Activated CD4-positive, alpha-beta T cell treated with anti-CD3 and anti-CD28 coated beads for 36 hours (primary cell): ENCODE measurements at regions not wholly inside any gene's neighbourhood (a gene's known extent, or its start where the extent isn't known, plus 50 kb on each side); places are given as distances from the start of the nearest gene placed in this dataset.
A peak's percentile ranks its signal among the peaks of the same experiment; 100 is the strongest.

Source experiments
- ATAC-seq: fragments of 200-7000 bp; cut with Tn5 transposase; one replicate; pipeline ENCODE4 v1.10.0; 2021; ENCODE audit warnings: mild to moderate bottlenecking, moderate library complexity
- CTCF ChIA-PET: fragments of 350-600 bp; sonication (Branson Sonifier 250); formaldehyde crosslinking; loops from one replicate; lab custom pipeline; 2021; ENCODE audit warnings: antibody characterized with exemption; lab: Charles Lee
- POLR2A ChIA-PET: fragments of 350-600 bp; sonication (Branson Sonifier 250); formaldehyde crosslinking; loops from one replicate; lab custom pipeline; 2021; ENCODE audit warnings: antibody characterized with exemption, inconsistent platforms; lab: Charles Lee
- DNase-seq: peaks from one replicate; pipeline ENCODE4 v3.0.0-alpha.2; 2020
- H3K27ac Mint-ChIP-seq: one replicate; pipeline ENCODE4 v1.8.0; 2021; ENCODE audit warnings: mixed read lengths
- H3K27me3 Mint-ChIP-seq: one replicate; pipeline ENCODE4 v1.8.0; 2021; ENCODE audit warnings: mixed read lengths
- H3K36me3 Mint-ChIP-seq: one replicate; pipeline ENCODE4 v1.8.0; 2021; ENCODE audit warnings: low read depth, mixed read lengths
- H3K4me1 Mint-ChIP-seq: one replicate; pipeline ENCODE4 v1.8.0; 2021; ENCODE audit warnings: mixed read lengths
- H3K4me3 Mint-ChIP-seq: one replicate; pipeline ENCODE4 v1.8.0; 2021; ENCODE audit warnings: mild to moderate bottlenecking, moderate library complexity, mixed read lengths
- H3K9me3 Mint-ChIP-seq: one replicate; pipeline ENCODE4 v1.8.0; 2021; ENCODE audit warnings: low read depth, mixed read lengths
- intact Hi-C, 2 experiments: fragments of 100-400 bp; cut with DNase I in 1 of 2; cut with micrococcal nuclease in 1 of 2; formaldehyde crosslinking; loops; one replicate each; pipeline versions ENCODE4 v1.14.2 to v1.15.1; 2022 to 2024; cut with DNase I, micrococcal nuclease

- intact Hi-C loops: no loop called here
- POLR2A ChIA-PET: no interaction called here
- peaks cover 2% of the 10 kb centered on the region for H3K36me3 Mint-ChIP-seq
- peaks cover 5% of the 10 kb centered on the region for H3K4me1 Mint-ChIP-seq
- H3K4me3 Mint-ChIP-seq: no peak overlapping the region
- peaks cover 14% of the 10 kb centered on the region for H3K9me3 Mint-ChIP-seq
- ATAC-seq (no peak), DNase-seq (no peak)
- H3K27ac Mint-ChIP-seq: no peak overlapping the region
- CTCF ChIA-PET: no interaction called here
- peaks cover 5% of the 10 kb centered on the region for H3K27me3 Mint-ChIP-seq
Observed at GRCh38 chr12:47534695-47535094, 171.1 kb downstream of the RPAP3 start.

GRCh38 chr12:47530050-47530449, 175.8 kb downstream of the RPAP3 start:
- Mint-ChIP-seq H3K9me3 (peaks cover 28% of the 10 kb centered on the region), H3K4me1 (no peaks in the 10 kb centered on the region), H3K4me3 (no peak overlapping the region), H3K27me3 (peaks cover 5% of the 10 kb centered on the region), H3K27ac (no peak overlapping the region), H3K36me3 (peaks cover 2% of the 10 kb centered on the region)
- DNase-seq (no peak), ATAC-seq (no peak)
- POLR2A ChIA-PET: no interaction called here
- intact Hi-C loops: no loop called here
- CTCF ChIA-PET: no interaction called here

GRCh38 chr12:47527816-47528215, 178.0 kb downstream of the RPAP3 start:
- Mint-ChIP-seq H3K36me3 (peaks cover 2% of the 10 kb centered on the region), H3K27me3 (peaks cover 3% of the 10 kb centered on the region), H3K4me3 (no peak overlapping the region), H3K9me3 (peaks cover 28% of the 10 kb centered on the region), H3K27ac (no peak overlapping the region), H3K4me1 (no peaks in the 10 kb centered on the region)
- no peak for ATAC-seq
- ChIA-PET POLR2A (no interaction called here), CTCF (interaction anchor here (0.9 to 1.8 kb wide), 3 partner anchors 20 to 496 kb away, joined by 3 to 5 read pairs (median 4); no protein-coding TSS in a partner anchor)
- DNase-seq: no peak
- intact Hi-C loops: no loop called here

GRCh38 chr12:47520029-47520428, 185.8 kb downstream of the RPAP3 start:
- no peak overlapping the region for H3K27ac Mint-ChIP-seq
- ATAC-seq: no peak
- ChIA-PET POLR2A (no interaction called here), CTCF (interaction anchor here (0.9 kb wide), 1 partner anchor 354 kb away, joined by 3 read pairs; no protein-coding TSS in a partner anchor)
- DNase-seq: no peak
- H3K36me3 Mint-ChIP-seq: peaks cover 6% of the 10 kb centered on the region
- intact Hi-C loops: no loop called here
- H3K27me3 Mint-ChIP-seq: no peaks in the 10 kb centered on the region
- no peak overlapping the region for H3K4me3 Mint-ChIP-seq
- no peaks in the 10 kb centered on the region for H3K4me1 Mint-ChIP-seq
- peaks cover 23% of the 10 kb centered on the region for H3K9me3 Mint-ChIP-seq

- no peaks in the 10 kb centered on the region for H3K4me1 Mint-ChIP-seq
- no peak overlapping the region for H3K27ac Mint-ChIP-seq
- CTCF ChIA-PET: interaction anchor here (0.7 kb wide), 1 partner anchor 496 kb away, joined by 3 read pairs; no protein-coding TSS in a partner anchor
- no peak for DNase-seq
- intact Hi-C loops: no loop called here
- H3K9me3 Mint-ChIP-seq: peaks cover 38% of the 10 kb centered on the region
- H3K27me3 Mint-ChIP-seq: no peaks in the 10 kb centered on the region
- POLR2A ChIA-PET: no interaction called here
- no peak for ATAC-seq
- H3K4me3 Mint-ChIP-seq: no peak overlapping the region
- peaks cover 10% of the 10 kb centered on the region for H3K36me3 Mint-ChIP-seq
Observed at GRCh38 chr12:47517122-47517521, 188.7 kb downstream of the RPAP3 start.

DNA sequence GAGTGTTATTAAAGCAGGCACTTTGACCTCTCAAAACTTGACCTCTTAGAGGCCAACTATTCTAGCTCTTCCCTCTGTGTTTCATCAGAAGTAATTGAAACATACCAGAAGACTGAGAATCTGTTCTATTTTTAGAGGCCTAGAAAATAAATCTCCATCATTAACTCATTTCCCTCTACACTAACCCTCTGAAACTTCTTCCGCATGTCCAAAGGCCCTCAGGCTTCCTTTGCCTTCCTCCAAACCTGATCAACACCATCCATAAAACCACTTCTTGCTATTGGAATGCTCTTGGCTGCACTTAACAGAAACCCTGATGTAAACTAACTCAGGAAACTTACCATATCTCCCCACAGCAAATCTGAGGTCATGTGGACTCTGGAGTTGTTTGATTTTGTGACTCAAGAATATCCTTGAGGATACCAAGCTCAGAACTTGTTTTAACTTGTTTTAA, 196.4 kb downstream of the RPAP3 start:
- Mint-ChIP-seq H3K27ac (no peak overlapping the region), H3K4me1 (peaks cover 14% of the 10 kb centered on the region), H3K9me3 (peaks cover 13% of the 10 kb centered on the region), H3K4me3 (no peak overlapping the region), H3K36me3 (peaks cover 4% of the 10 kb centered on the region), H3K27me3 (peaks cover 2% of the 10 kb centered on the region)
- ChIA-PET CTCF (interaction anchor here (0.9 kb wide), 1 partner anchor 477 kb away, joined by 3 read pairs; no protein-coding TSS in a partner anchor), POLR2A (interaction anchor here (0.5 kb wide), 1 partner anchor 197 kb away, joined by 4 read pairs; no protein-coding TSS in a partner anchor)
- intact Hi-C loops: no loop called here
- no peak for ATAC-seq
- DNase-seq: no peak

DNA sequence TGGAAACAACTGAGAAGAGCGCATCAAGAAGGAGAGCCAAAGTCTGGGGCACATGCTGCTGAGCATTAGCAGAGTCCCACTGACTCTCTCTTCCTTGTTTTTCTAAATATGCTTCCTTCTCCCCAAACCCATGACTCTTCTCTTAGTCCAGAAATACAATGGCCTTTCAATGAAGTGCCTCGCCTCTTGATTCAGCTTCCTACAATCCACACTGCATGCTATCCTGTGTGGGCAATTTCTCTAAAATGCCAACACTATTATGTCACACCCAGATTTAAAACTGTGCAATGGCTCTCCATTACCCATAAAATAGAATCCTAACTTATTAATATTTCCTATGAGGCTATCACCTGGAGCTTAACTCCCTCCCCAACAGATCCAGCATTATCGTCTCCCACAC, 198.6 kb downstream of the RPAP3 start:
- DNase-seq (no peak), ATAC-seq (no peak)
- CTCF ChIA-PET: no interaction called here
- Mint-ChIP-seq H3K4me1 (peaks cover 18% of the 10 kb centered on the region), H3K36me3 (no peaks in the 10 kb centered on the region), H3K27ac (no peak overlapping the region), H3K4me3 (no peak overlapping the region), H3K9me3 (peaks cover 7% of the 10 kb centered on the region), H3K27me3 (peaks cover 2% of the 10 kb centered on the region)
- intact Hi-C loops: no loop called here
- POLR2A ChIA-PET: no interaction called here

DNA sequence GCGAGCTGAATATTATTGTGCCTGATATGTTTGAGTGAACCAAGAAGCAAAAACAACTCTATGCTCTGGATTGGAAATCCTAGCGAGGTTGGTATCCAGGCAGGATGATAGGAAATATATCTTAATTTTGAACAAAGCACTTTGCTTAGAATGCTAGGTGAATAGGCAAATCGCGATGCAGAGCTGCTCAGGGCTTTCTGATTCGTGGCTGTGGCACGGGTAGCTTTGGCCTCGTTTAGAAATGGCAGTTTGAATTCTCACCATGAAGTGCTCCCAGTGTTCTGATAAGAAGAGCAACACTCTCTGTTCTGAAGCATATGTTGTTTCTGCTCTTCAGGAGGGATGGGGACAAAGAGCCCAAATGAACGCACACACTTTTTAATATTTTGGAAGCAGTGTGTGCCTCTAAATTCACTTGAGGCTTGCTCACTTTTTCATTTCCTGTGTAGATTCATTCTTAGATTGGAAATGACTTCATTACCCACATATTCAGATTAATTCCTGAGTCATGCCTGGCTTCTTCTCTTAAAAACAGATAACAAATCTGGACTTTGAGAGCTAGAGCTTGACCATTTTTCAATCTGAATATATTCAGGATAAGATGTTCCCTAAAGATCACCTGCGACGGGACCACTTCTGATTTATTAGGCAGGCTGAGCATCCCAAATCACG, 200.9 kb downstream of the RPAP3 start:
- intact Hi-C loops: no loop called here
- Mint-ChIP-seq H3K4me3 (no peak overlapping the region), H3K9me3 (peaks cover 7% of the 10 kb centered on the region), H3K4me1 (peaks cover 18% of the 10 kb centered on the region), H3K27me3 (peaks cover 2% of the 10 kb centered on the region), H3K36me3 (no peaks in the 10 kb centered on the region), H3K27ac (no peak overlapping the region)
- ATAC-seq: peak; percentile 86
- DNase-seq: peak; percentile 13
- ChIA-PET CTCF (interaction anchor here (0.6 to 1.5 kb wide), 5 partner anchors 27 to 482 kb away, joined by 3 to 4 read pairs (median 3); no protein-coding TSS in a partner anchor), POLR2A (interaction anchor here (0.7 to 1.5 kb wide), 3 partner anchors 149 to 203 kb away, joined by 3 to 4 read pairs (median 3); no protein-coding TSS in a partner anchor)

GRCh38 chr12:47493801-47494200, 212.0 kb downstream of the RPAP3 start:
- POLR2A ChIA-PET: no interaction called here

GRCh38 chr12:47491516-47492305, 214.1 kb downstream of the RPAP3 start:
- Mint-ChIP-seq H3K4me1 (peaks cover 12% of the 10 kb centered on the region), H3K27ac (no peak overlapping the region), H3K9me3 (peaks cover 11% of the 10 kb centered on the region), H3K4me3 (no peak overlapping the region), H3K27me3 (peaks cover 1% of the 10 kb centered on the region), H3K36me3 (peaks cover 3% of the 10 kb centered on the region)
- ChIA-PET CTCF (interaction anchor here (0.6 to 1.4 kb wide), 5 partner anchors 11 to 701 kb away, joined by 3 to 4 read pairs (median 3); no protein-coding TSS in a partner anchor), POLR2A (no interaction called here)
- DNase-seq: no peak
- intact Hi-C loops: no loop called here
- ATAC-seq: no peak

More at GRCh38 chr12:47493801-47494200, 212.0 kb downstream of the RPAP3 start:
- Mint-ChIP-seq H3K4me1 (peaks cover under 1% of the 10 kb centered on the region), H3K27me3 (peaks cover 1% of the 10 kb centered on the region), H3K36me3 (no peaks in the 10 kb centered on the region), H3K27ac (no peak overlapping the region), H3K9me3 (peaks cover 6% of the 10 kb centered on the region), H3K4me3 (no peak overlapping the region)
- CTCF ChIA-PET: interaction anchor here (0.7 kb wide), 1 partner anchor 168 kb away, joined by 3 read pairs; no protein-coding TSS in a partner anchor
- DNase-seq: no peak
- no peak for ATAC-seq
- intact Hi-C loops: no loop called here

DNA sequence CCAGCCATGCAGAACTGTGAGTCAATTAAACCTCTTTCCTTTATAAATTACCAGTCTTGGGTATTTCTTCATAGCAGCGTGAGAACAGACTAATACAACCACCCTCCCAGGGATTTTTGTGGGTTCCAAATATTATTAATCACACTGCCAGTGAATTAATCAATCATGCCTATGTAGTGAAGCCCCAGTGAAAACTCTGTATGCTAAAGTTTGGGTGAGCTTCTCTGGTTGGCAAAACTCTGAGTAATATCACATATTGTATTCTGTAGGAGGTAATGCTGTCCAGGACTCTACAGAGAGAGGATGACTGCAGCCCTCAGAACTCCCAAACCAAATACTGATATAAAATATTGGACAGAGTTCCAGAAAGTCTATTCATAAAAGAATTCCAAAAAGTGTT, 216.9 kb downstream of the RPAP3 start:
- ChIA-PET CTCF (interaction anchor here (1.0 kb wide), 1 partner anchor 12 kb away, joined by 3 read pairs; no protein-coding TSS in a partner anchor), POLR2A (no interaction called here)
- no peak for ATAC-seq
- H3K4me3 Mint-ChIP-seq: no peak overlapping the region
- H3K36me3 Mint-ChIP-seq: peaks cover 3% of the 10 kb centered on the region
- no peak overlapping the region for H3K27ac Mint-ChIP-seq
- intact Hi-C loops: no loop called here
- peaks cover 12% of the 10 kb centered on the region for H3K4me1 Mint-ChIP-seq
- H3K9me3 Mint-ChIP-seq: peaks cover 12% of the 10 kb centered on the region
- no peaks in the 10 kb centered on the region for H3K27me3 Mint-ChIP-seq
- no peak for DNase-seq
